OCI-LY7 (cell line): ENCODE measurements at regions not wholly inside any gene's neighbourhood (a gene's known extent, or its start where the extent isn't known, plus 50 kb on each side); places are given as distances from the start of the nearest gene placed in this dataset.

ENCODE experiments used
- CTCF ChIP-seq: fragments of 200-600 bp; sonication (generic); conservative IDR thresholded peaks from 2 replicates; pipeline ENCODE4 v1.5.1; 2014; ENCODE audit warnings: mild to moderate bottlenecking, antibody characterized with exemption, low read length, moderate library complexity, mixed read lengths
- EZH2phosphoT487 ChIP-seq: fragments of 200-600 bp; sonication (generic); IDR thresholded peaks from 2 replicates; pipeline ENCODE4 v1.6.1; 2018; ENCODE audit warnings: low read depth, borderline replicate concordance, mild to moderate bottlenecking, mixed run types, antibody characterized with exemption, low read length, moderate library complexity, mixed read lengths

DNA sequence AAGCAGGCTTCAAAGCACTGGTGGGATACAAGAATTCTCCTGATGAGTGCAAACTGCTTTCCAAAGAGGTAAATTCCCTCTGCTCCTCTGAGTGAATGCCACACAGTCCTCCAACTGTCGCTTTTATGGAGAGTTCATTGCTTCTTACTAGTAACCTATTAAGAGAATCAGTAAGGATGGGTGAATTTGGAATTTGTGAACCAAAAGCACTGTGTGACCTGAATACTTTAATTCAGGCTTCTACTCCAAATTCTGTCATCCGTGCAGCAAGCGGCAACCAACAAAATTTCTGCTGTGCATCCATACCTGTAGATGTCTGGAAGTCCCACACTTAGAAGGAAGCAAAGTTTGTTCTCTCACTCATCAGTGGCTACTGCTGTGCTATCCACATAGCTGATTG lies 66.7 kb upstream of the SNRK start:
- TF ChIP-seq CTCF (no peak), EZH2phosphoT487 (no peak)
